BJ (cell line): ENCODE measurements at regions not wholly inside any gene's neighbourhood (a gene's known extent, or its start where the extent isn't known, plus 50 kb on each side); places are given as distances from the start of the nearest gene placed in this dataset.

Source experiments
- CTCF ChIA-PET: fragments of 350-600 bp; formaldehyde crosslinking; extraction: SDS; loops from one replicate; lab custom pipeline; 2021; ENCODE audit warnings: antibody characterized with exemption, inconsistent platforms; lab: Yijun Ruan, JAX
- POLR2A ChIA-PET: fragments of 300-600 bp; sonication (Branson Sonifier 250); formaldehyde crosslinking; extraction: SDS; loops from one replicate; lab custom pipeline; 2021; ENCODE audit warnings: antibody characterized with exemption; lab: Charles Lee
- DNase-seq: peaks from one replicate; pipeline ENCODE4 v3.0.0-alpha.2; 2011; ENCODE audit warnings: low read depth
- H3K27me3 ChIP-seq: 2 replicates; pipeline ENCODE4 v1.6.0; 2011; ENCODE audit warnings: low read length; ENCODE audit not compliant: control insufficient read depth, insufficient read depth
- H3K36me3 ChIP-seq: 2 replicates; pipeline ENCODE4 v1.5.1; 2011; ENCODE audit warnings: low read length; ENCODE audit not compliant: control insufficient read depth, insufficient read depth
- H3K4me3 ChIP-seq: 2 replicates; pipeline ENCODE4 v1.5.1; 2011; ENCODE audit warnings: low read depth, mild to moderate bottlenecking, control low read depth, low read length
- TF ChIP-seq, protein P1 (sequence below): IDR thresholded peaks from 2 replicates; pipeline ENCODE4 v1.5.1; 2011; ENCODE audit warnings: low read depth, mild to moderate bottlenecking, control low read depth, inconsistent platforms, low read length, moderate library complexity; ENCODE audit not compliant: insufficient read depth

DNA sequence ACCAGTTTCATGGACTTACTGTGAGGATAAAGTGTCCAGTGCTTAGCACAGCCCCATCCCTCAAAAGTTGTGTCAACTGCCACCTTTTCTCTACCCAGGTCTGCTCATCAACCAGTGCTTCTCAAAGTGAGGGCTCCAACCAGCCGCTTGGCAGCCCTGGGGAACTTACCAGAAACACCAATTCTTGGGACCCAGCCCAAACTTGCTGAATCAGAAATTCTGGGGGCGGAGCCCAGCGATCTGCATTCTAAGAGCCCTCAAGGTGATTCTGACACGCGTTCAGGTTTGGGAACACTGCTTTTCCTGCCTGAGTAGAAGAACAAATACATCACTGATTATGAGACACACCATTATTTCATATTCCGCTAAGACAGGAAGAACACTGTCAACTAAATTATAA lies 132.0 kb downstream of the NSG2 start:
- H3K4me3 ChIP-seq, result no peak overlapping the region
- no peak for DNase-seq
- no peaks in the 10 kb centered on the region for H3K27me3 ChIP-seq
- POLR2A ChIA-PET, result no interaction called here
- H3K36me3 ChIP-seq, result no peaks in the 10 kb centered on the region
- CTCF ChIA-PET, result no interaction called here
- TF ChIP-seq, protein P1, sequence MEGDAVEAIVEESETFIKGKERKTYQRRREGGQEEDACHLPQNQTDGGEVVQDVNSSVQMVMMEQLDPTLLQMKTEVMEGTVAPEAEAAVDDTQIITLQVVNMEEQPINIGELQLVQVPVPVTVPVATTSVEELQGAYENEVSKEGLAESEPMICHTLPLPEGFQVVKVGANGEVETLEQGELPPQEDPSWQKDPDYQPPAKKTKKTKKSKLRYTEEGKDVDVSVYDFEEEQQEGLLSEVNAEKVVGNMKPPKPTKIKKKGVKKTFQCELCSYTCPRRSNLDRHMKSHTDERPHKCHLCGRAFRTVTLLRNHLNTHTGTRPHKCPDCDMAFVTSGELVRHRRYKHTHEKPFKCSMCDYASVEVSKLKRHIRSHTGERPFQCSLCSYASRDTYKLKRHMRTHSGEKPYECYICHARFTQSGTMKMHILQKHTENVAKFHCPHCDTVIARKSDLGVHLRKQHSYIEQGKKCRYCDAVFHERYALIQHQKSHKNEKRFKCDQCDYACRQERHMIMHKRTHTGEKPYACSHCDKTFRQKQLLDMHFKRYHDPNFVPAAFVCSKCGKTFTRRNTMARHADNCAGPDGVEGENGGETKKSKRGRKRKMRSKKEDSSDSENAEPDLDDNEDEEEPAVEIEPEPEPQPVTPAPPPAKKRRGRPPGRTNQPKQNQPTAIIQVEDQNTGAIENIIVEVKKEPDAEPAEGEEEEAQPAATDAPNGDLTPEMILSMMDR, result no peak

DNA sequence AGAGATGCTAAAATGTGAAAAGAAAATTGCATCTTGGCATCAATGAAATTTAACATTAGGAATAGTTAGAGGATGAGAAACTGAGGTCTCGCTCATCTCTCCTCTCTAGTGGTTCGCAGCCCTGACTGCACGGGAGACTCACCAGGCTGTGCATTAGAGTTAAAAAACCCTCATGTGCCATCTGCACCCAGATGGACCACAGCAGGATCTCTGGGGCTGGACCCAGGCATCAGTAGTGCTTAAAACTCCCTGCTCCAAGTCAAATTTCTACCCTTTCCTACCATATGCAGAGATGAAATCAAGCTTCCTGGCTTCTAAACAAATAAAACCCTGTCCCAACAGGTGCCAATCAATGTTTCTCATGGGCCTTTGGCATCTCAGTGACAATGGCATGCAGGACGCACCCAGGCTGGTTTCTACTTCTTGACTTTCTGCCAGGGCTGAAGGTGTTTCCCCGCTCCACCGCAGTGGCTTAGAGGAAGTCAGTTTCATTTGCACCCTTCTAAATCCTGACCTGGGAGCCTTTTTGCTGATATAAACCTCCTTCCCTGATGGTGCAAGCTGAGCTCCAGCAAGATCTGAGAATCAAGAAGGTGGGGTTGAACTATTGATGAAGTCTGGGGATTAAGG lies 132.6 kb downstream of the NSG2 start:
- ChIA-PET POLR2A (no interaction called here), CTCF (no interaction called here)

DNA sequence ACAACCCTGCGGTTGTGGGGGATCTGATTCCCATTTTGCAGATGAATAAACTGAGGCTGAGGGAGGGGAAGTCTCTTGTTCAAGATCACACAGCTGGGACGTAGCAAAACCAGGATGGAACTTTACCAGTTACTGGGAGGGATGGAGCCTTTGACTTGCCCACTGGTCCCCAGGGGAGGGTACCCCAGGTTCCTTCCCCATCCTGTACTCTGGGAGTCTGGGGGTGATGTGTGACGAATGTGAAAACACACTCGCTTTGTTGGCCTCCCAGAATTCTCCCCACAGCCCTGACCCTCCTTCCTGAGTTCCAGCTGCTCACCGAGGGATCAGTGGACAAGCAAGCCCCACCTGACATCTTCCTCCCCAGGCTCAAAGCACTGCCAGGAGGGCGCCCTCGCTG lies 135.1 kb downstream of the NSG2 start:
- TF ChIP-seq, protein P1, result no peak
- H3K4me3 ChIP-seq, result no peak overlapping the region
- ChIA-PET CTCF (no interaction called here), POLR2A (no interaction called here)
- H3K36me3 ChIP-seq, result no peaks in the 10 kb centered on the region
- no peak for DNase-seq
- H3K27me3 ChIP-seq, result no peaks in the 10 kb centered on the region

More for the DNA sequence above, 132.6 kb downstream of the NSG2 start:
- DNase-seq, result no peak
- no peaks in the 10 kb centered on the region for H3K36me3 ChIP-seq
- TF ChIP-seq, protein P1, result no peak
- H3K4me3 ChIP-seq, result no peak overlapping the region
- no peaks in the 10 kb centered on the region for H3K27me3 ChIP-seq

DNA sequence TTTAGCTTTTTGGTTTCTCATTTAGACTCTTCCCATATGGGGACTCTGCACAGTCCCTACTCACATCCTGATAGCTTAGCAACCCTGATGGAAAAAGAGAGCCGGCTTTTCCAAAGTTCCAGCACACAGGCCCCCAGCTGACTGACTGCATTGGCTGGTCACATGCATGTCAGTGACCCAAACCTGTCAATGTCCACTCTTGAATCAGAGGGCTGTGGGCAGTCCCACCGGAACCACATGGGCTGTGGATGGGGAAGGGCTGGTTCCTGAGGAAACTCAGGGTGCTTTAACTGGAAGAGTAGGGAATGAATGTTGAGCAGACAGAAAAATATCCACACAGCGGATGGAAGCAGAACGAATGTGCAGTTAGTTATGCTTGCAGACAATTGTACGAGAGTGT lies 136.6 kb downstream of the NSG2 start:
- no peaks in the 10 kb centered on the region for H3K36me3 ChIP-seq
- no peak for DNase-seq
- TF ChIP-seq, protein P1, result no peak
- ChIA-PET CTCF (no interaction called here), POLR2A (no interaction called here)
- H3K4me3 ChIP-seq, result no peak overlapping the region
- H3K27me3 ChIP-seq, result 0 out of 2 replicates have a peak, but pooled peaks cover 2% of the 10 kb centered on the region

DNA sequence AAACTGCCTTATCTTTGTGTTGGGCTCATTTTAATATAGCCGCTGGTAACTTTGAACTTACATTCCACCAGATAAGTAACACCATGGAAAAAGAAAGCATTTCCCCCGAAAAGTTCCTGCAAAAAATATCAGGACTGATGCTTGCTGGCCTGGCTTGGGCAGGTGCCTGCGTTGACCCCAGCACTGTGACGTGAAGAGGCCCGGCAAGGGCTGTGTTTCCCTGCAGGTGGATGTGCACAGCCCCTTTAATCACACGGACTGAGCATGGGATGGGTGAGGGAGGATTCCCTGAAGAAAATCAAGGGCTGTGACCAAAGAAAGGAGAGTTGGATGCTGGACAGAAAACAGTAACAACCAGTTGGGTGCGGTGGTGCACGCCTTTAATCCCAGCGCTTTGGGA lies 138.2 kb downstream of the NSG2 start:
- TF ChIP-seq, protein P1, result no peak
- H3K4me3 ChIP-seq, result no peak overlapping the region
- no peak for DNase-seq
- H3K27me3 ChIP-seq, result 0 out of 2 replicates have a peak, but pooled peaks cover 2% of the 10 kb centered on the region
- ChIA-PET POLR2A (no interaction called here), CTCF (no interaction called here)
- H3K36me3 ChIP-seq, result no peaks in the 10 kb centered on the region
